ENCODE measurements at regions not wholly inside any gene's neighbourhood (a gene's known extent, or its start where the extent isn't known, plus 50 kb on each side); places are given as distances from the start of the nearest gene placed in this dataset.

- DNase-seq (no peak), ATAC-seq (peak; percentile 31)
- no peak for TF ChIP-seq CTCF (IDR thresholded peaks at IDR 0.05)
- Histone ChIP-seq H3K4me3 (no peak overlapping the region), H3K36me3 (ENCODE audit: low read depth) (no peaks in the 10 kb centered on the region), H3K4me1 (ENCODE audit: low read depth) (no peaks in the 10 kb centered on the region), H3K9me3 (no peaks in the 10 kb centered on the region)
- intact Hi-C loops (cut with DNase I, micrococcal nuclease): no loop called here
Measured at GRCh38 chr6:167761794-167762258, 64.9 kb upstream of the AFDN start.

- no peak for TF ChIP-seq CTCF (IDR thresholded peaks at IDR 0.05)
- H3K36me3 ChIP-seq (ENCODE audit: low read depth): no peaks in the 10 kb centered on the region
- DNase-seq (no peak), ATAC-seq (peak; percentile 77)
- intact Hi-C loops (cut with DNase I, micrococcal nuclease): no loop called here
- H3K4me3 ChIP-seq: no peak overlapping the region
- no peaks in the 10 kb centered on the region for H3K9me3 ChIP-seq
- no peaks in the 10 kb centered on the region for H3K4me1 ChIP-seq (ENCODE audit: low read depth)
Measured at GRCh38 chr6:167762259-167762962, 64.3 kb upstream of the AFDN start.

DNA sequence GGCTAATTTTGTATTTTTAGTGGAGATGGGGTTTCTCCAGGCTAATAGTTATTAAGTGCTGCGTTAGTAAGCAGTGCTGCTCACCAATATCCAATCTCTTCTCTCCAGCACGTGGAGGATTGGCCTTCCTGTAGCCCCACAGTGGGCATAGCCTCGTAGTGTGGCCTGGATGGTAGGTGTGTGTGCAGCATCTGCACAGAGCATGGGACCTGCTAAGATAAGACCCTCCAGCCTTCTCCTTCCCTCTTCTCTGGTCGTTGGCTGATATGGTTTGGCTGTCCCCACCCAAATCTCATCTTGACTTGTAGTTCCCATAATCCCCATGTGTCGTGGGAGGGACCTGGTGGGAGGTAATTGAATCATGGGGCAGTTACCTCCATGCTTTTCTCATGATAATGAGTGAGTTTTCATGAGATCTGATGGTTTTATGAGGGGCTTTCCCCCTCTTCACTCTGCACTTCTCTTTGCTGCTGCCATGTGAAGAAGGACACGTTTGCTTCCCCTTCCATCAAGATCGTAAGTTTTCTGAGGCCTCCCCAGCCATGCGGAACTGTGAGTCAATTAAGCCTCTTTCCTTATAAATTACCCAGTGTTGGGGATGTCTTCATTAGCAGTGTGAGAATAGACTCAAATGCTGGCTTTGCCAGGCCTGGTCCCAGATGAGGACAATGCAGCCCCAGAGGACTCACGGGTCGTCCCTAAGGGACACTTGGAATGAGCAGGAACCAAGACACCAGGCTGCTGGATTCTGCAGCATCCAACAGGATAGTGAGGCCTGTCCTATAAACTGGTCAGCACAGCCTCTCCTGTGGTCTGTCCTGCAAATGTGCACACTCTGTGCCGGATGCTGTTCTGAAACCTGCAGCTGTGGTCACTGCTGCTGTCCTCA, 63.4 kb upstream of the AFDN start:
- TF ChIP-seq CTCF (IDR thresholded peaks at IDR 0.05): no peak
- H3K4me1 ChIP-seq (ENCODE audit: low read depth): no peaks in the 10 kb centered on the region
- no peak for ATAC-seq

DNA sequence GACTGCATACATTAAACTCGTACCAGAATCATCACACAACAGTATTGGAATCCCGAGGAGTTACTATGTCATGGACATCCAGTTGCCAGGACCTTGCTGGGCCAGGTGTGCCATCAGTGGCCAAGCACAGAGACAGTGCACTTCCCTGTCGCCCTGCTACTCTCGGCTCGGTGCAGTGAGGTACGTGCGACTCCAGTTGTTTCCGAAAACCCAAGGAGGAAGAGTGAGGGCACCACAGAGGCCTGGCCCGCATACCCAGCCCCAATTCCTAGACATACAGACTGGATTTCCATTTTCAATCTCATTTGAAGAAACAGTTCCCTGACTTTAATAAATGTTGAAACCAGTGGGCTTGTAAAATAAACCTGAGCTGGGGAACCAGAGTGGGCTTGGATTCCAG, 62.5 kb upstream of the AFDN start:
- no peak for TF ChIP-seq CTCF (IDR thresholded peaks at IDR 0.05)
- Histone ChIP-seq H3K4me1 (ENCODE audit: low read depth) (no peaks in the 10 kb centered on the region), H3K9me3 (no peaks in the 10 kb centered on the region), H3K4me3 (no peak overlapping the region), H3K36me3 (ENCODE audit: low read depth) (no peaks in the 10 kb centered on the region)
- intact Hi-C loops (cut with DNase I, micrococcal nuclease): no loop called here
- no peak for DNase-seq
- ATAC-seq: no peak

More for the DNA sequence above, 63.4 kb upstream of the AFDN start:
- Histone ChIP-seq H3K36me3 (ENCODE audit: low read depth) (no peaks in the 10 kb centered on the region), H3K9me3 (no peaks in the 10 kb centered on the region), H3K4me3 (no peak overlapping the region)
- no peak for DNase-seq
- intact Hi-C loops (cut with DNase I, micrococcal nuclease): no loop called here

- DNase-seq (no peak), ATAC-seq (no peak)
- intact Hi-C loops (cut with DNase I, micrococcal nuclease): no loop called here
- Histone ChIP-seq H3K9me3 (no peaks in the 10 kb centered on the region), H3K36me3 (ENCODE audit: low read depth) (no peaks in the 10 kb centered on the region), H3K4me3 (no peak overlapping the region), H3K4me1 (ENCODE audit: low read depth) (no peaks in the 10 kb centered on the region)
- TF ChIP-seq CTCF (IDR thresholded peaks at IDR 0.05): no peak
Measured at GRCh38 chr6:167764713-167765479, 61.8 kb upstream of the AFDN start.
